Loucy (cell line): ENCODE measurements at regions not wholly inside any gene's neighbourhood (a gene's known extent, or its start where the extent isn't known, plus 50 kb on each side); places are given as distances from the start of the nearest gene placed in this dataset.

ENCODE experiments used
- CTCF ChIP-seq: fragments of 200-600 bp; sonication (generic); conservative IDR thresholded peaks from 2 replicates; pipeline ENCODE4 v1.5.1; 2014; ENCODE audit warnings: mild to moderate bottlenecking, antibody characterized with exemption, low read length
- EZH2phosphoT487 ChIP-seq: fragments of 200-600 bp; IDR thresholded peaks from 2 replicates; pipeline ENCODE4 v1.6.1; 2018; ENCODE audit warnings: antibody characterized with exemption, mild to moderate bottlenecking, moderate library complexity, borderline replicate concordance

GRCh38 chr5:105670596-105670995, 2000.1 kb downstream of the EFNA5 start:
- TF ChIP-seq CTCF, result no peak
- TF ChIP-seq EZH2phosphoT487, result no peak
